HG02943 (cell line): ENCODE measurements at regions not wholly inside any gene's neighbourhood (a gene's known extent, or its start where the extent isn't known, plus 50 kb on each side); places are given as distances from the start of the nearest gene placed in this dataset.

Experiments used
- ATAC-seq: cut with Tn5 transposase; IDR thresholded peaks from one replicate; pipeline ENCODE4 v1.9.1; 2021; ENCODE audit warnings: mild to moderate bottlenecking, low read depth, moderate library complexity; ENCODE audit not compliant: unreplicated experiment

DNA sequence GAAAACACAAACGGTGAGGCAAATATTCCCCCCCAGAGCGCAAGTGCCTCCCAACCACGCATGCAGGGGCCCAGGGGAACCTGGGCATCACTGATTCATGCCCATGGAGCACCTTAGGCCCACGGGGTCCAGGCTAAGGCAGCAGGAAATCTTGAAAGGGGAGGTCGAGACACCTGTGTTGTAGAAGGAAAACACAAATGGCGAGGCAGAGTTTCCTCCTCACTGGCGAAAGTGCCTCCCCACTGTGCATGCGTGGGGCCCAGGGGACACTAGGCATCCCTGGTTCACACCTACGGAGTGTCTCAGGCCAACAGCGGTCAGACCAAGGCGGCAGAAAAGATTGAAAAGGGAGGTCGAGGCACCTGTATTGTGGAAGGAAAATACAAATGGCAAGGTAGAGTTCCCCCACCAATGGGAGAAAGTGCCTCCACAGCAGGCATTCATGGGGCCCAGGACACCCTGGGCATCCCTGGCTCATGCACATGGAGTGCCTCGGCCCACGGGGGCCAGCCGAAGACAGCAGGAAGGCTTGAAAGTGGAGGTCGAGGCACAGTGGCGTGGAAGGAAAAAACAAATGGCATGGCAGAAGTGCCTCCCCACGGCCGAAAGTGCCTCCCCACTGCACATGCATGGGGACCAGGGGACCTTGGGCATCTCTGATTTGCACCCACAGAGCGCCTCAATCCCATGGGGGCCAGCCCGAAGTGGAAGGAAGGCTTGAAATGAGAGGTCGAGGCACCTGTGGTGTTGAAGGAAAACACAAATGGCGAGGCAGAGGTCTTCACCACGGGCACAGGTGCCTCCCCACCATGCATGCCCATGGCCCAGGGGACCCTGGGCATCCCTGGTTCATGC lies 368.8 kb downstream of the ALG10 start:
- ATAC-seq: no peak

DNA sequence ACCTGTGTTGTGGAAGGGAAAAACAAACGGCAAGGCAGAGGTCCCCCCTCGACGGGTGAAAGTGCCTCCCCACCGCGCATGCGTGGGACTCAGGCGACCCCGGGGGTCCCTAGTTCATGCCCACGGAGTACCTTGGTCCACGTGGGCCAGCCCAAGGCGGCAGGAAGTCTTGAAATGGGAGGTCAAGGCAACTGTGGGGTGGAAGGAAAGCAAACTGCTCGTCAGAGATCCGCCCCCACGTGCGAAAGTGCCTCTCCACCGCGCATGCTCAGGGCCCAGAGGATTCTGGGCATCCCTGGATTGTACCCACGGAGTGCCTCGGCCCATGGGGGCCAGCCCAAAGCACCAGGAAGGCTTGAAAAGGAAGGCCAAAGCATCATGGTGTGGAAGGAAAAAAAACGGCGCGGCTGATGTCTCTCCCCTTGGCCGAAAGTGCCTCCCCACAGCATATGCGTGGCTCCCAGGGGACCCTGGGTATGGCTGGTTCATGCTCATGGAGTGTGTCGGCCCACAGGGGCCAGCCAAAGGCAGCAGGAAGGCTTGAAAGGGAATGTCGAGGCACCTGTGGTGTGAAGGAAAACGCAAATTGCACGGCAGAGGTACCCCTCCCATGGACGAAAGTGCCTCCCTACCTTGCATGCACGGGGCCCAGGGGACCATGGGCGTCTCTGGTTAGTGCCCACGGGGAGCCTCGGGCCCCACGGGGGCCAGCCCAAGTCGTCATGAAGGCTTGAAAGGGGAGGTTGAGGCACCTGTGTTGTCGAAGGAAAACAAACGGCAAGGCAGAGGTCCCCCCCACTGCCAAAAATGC lies 369.7 kb downstream of the ALG10 start:
- no peak for ATAC-seq

DNA sequence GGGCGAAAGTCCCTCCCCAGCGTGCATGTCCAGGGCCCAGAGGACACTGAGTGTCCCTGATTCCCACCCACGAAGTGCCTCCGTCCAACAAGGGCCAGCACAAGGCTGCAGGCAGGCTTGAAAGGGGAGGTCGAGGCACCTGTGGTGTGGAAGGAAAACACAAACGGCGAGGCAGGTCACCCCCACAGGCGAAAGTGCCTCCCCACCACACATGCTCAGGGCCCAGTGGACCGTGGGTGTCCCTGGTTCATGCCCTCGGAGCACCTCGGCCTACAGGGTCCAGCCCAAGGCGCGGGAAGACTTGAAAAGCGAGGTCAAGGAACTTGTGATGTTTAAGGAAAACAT lies 370.4 kb downstream of the ALG10 start:
- ATAC-seq: no peak

DNA sequence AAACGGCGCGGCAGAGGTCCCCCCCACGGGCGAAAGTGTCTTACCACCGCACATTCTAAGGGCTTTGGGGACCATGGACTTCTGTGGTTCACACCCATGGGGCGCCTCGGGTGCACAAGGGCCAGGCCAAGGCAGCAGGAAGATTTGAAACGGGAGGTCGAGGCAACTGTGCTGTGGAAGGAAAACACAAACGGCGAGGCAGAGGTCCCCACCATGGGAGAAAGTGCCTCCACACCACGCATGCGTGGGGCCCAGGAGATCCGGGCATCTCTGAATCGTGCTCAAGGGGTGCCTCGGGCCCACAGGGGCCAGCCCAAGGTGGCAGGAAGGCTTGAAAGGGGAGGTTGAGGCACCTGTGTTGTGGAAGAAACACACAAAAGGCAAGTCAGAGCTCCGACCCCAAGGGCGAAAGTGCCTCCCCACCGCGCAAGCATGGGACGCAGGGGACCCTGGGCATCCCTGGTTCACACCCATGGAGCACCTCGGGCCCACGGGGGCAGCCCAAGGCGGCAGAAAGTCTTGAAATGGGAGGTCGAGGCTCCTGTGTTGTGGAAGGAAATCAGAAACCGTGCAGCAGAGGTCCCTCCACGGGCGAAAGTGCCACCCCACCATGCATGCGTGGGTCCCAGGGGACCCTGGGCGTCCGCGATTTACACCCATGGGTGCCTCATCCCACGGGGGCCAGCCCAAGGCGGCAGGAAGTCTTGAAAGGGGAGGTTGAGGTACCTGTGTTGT lies 371.0 kb downstream of the ALG10 start:
- no peak for ATAC-seq

DNA sequence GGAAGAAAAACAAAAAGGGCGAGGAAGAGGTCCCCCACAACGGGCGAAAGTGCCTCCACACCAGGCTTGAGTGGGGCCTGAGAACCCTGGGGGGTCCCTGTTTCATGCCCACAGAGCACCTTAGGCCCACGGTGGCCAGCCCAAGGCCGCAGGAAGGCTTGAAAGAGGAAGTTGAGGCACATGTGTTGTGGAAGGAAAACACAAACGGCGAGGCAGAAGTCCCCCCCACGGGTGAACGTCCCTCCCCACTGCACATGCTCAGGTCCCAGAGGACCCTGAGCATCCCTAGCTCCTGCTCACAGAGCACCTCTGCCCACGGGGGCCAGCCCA lies 371.5 kb downstream of the ALG10 start:
- no peak for ATAC-seq

DNA sequence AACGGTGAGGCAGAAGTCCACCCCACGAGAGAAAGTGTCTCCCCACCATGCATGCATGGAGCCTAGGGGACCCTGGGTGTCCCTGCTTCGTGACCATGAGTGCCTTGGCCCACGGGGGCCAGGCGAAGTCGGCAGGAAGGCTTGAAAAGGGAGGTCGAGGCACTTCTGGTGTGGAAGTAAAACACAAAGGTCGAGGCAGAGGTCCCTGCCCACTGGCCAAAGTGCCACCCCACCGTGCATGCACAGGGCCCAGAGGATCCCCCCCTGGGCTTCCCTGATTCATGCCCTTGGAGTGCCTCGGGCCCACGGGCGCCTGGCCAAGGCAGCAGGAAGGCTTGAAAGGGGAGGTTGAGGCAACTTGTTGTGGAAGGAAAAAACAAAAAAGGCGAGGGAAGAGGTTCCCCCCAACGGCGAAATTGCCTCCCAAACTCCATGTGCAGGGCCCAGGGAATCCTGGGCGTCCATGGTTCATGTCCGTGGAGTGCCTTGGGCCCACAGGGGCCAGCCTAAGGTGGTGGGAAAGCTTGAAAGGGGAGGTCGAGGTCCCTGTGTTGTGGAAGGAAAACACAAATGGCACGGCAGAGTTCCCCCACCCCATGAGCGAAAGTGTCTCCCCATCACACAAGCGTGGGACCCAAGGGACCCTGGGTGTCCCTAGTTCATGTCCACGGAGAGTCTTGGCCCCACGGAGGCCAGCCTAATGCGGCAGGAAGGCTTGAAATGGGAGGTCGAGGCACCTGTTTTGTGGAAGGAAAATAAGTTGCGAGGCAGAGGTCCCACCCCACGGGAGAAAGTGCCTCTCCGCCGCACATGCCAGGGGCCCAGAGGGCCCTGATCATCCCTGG lies 372.1 kb downstream of the ALG10 start:
- no peak for ATAC-seq

DNA sequence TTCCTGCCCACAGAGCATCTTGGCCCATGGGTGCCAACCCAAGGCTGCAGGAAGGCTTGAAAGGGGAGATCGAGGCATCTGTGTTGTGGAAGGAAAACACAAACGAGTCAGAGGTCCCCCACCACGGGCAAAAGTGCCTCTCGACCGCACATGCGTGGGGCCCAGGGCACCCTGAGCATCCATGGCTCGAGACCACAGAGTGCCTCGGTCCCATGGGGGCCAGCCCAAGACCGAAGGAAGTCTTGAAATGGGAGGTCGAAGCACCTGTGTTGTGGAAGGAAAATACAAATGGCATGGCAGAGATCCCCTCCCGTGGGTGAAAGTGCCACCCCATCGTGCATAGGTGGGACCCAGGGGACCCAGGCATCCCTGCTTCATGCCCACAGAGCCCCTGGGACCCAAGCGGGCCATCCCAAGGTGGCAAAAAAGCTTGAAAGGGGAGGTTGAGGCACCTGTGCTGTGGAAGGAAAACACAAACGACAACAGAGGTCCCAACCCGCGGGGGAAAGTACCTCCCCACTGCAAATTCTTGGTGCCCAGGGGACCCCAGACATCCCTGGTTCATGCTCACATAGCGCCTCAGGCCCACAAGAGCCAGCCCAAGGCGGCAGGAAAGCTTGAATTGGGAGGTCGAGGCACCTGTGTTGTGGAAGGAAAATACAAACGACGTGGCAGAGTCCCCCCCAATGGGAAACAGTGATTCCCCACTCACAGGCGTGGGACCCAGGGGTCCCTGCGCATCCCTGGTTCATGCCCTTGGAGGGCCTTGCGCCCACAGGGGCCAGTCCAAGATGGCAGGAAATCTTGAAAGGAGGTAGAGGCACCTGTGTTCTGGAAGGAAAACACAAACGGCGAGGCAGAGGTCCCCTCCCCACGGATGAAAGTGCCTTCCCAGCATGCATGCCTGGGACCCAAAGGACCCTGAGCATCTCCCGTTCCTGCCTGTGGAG lies 373.0 kb downstream of the ALG10 start:
- no peak for ATAC-seq

DNA sequence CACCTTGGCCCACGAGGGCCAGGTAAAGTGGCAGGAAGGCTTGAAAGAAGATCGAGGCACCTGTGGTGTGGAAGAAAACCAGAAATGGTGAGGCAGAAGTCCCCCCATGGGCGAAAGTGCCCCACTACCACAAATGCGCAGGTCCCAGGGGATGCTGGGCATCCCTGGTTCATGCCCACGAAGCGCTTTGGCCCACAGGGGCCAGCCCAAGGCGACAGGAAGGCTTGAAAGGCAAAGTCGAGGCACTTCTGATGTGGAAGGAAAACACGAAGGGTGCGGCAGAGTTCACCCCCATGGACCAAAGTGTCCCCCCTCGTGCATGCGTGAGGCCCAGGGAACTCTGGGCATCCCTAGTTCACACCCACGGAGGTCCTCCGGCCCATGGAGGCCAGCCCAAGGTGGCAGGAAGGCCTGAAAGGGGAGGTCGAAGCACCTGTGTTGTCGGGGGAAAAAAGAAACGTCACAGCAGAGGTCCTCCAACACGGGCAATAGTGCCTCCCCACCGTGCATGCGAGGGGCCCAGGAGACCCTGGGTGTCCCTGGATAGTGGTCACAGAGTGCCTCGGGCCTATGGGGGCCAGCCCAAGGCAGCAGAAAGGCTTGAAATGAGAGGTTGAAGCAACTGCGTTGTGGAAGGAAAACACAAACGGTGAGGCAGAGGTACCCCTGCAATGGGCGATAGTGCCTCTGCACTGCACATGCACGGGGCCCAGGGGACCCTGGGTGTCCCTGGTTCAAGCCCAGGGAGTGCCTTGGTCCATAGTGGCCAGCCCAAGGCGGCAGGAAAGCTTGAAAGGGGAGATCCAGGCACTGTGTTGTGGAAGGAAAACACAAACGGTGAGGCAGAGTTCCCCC lies 373.9 kb downstream of the ALG10 start:
- no peak for ATAC-seq

DNA sequence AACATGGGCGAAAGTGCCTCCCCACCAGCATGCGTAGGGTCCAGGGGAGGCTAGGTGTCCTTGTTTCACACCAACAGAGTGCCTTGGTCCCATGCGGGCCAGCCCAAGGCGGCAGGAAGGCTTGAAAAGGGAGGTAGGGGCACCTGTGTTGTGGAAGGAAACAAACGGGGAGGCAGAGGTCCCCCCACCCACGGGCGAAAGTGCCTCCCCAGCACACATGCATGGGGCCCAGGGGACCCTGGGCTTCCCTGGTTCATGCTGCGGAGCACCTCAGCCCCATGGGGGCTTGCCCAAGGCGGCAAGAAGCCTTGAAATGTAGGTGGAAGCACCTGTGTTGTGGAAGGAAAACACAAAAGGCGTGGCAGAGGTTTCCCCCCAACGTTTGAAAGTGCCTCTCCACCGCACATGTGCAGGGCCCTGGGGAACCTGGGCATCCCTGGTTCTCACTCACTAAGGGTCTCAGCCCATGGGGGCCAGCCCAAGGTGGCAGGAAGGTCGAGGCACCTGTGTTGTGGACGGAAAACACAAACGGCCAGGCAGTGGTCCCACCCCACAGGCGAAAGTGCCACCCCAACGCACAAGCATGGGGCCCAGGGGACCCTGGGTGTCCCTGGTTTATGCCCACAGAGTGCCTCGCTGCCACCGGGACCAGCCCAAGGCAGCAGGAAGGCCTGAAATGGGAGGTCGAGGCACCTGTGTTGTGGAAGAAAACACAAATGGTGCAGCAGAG lies 374.7 kb downstream of the ALG10 start:
- no peak for ATAC-seq

DNA sequence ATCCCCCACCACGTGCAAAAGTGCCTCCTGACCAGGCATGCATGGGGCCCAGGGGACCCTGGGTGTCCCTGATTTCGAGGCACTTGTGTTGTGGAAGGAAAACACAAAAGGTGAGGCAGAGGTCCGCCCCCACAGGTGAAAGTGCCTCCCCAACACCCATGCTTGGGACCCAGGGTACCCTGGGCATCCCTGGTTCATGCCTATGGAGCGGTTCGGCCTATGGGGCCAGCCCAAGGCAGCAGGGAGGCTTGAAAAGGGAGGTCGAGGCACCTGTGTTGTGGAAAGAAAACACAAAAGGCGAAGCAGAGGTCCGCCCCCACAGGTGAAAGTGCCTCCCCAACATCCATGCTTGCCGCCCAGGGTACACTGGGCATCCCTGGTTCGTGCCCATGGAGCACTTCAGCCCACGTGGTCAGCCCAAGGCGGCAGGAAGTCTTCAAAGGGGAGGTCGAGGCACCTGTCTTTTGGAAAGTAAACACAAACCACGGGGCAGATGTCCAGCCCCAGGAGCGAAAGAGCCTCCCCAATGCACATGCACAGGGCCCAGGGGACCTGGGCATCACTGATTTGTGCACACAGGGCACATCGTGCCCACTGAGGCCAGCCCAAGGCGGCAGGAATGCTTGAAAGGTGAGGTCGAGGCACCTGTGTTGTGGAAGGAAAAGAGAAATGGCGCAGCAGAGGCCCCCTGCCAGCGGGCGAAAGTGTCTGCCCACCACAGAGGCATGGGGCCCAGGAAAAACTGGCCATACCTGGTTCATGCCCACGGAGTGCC lies 375.5 kb downstream of the ALG10 start:
- ATAC-seq: no peak

DNA sequence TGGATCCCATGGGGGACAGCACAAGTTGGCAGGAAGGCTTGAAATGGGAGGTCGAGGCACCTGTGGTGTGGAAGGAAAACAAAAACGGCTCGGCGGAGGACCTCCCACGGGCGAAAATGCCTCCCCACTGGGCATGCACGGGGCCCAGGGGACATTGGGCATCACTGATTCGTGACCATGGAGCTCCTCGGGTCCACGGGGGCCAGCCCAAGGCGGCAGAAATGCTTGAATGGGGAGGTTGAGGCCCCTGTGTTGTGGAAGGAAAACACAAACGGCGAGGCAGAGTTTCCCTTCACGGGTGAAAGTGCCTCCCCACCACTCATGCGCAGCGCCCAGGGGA lies 376.0 kb downstream of the ALG10 start:
- ATAC-seq: no peak

DNA sequence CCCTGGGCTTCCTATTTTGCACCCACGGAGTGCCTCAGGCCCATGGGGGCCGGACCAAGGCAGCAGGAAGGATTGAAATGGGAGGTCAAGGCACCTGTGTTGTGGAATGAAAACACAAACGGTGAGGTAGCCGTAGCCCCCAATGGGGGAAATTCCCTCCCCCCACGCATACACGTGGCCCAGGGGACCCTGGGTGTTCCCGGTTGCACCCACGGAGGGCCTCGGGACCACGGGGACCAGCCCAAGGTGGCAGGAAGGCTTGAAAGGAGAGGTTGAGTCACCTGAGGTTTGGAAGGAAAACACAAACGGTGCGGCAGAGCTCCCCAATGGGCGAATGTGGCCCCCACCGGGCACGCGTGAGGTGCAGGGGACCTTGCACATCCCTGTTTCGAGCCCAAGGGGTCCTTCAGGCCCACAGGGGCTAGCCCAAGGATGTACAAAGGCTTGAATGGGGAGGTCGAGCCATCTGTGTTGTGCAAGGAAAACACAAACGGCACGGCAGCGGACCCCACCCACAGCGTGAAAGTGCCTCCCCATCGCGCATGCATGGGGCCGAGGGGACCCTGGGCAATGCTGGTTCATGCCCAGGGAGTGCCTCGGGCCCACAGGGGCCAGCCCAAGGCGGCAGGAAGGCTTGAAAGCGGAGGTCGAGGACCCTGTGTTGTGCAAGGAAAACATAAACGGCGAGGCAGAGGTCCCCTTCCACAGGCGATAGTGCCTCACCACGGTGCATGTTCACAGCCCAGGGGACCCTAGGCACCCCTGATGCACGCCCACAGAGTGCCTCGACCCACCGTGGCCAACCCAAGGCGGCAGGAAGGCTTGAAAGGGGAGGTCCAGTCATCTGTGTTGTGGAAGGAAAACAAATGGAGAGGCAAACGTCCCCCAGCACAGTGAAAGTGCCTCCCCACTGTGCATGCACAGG lies 376.7 kb downstream of the ALG10 start:
- no peak for ATAC-seq

DNA sequence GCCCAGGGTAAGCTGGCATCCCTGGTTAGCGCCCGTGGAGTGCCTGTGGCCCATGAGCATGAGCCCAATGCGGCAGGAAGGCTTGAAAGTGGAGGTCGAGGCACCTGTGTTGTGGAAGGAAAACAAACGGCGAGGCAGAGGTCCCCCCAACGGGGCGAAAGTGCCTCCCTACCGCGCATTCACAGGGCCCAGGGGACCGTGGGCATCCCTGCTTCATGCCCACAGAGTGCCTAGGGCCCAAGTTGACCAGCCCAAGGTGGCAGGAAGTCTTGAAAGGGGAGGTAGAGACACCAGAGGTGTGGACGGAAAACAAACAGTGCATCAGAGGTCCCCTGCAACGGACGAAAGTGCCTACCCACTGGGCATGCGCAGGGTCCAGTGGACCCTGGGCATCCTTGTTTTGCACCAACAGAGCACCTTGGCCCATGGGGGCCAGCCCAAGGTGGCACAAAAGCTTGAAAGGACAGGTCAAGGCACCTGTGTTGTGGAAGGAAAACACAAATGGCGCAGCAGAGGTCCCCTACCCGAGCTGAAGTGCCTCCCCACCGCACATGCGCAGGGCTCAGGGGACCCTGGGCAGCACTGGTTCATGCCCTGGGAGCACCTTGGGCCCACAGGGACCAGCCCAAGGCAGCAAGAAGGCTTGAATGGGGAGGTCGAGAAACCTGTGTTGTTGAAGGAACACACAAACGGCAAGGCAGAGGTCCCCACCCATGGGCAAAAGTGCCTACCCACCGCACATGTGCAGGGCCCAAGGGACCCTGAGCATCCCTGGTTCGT lies 377.5 kb downstream of the ALG10 start:
- ATAC-seq: no peak

DNA sequence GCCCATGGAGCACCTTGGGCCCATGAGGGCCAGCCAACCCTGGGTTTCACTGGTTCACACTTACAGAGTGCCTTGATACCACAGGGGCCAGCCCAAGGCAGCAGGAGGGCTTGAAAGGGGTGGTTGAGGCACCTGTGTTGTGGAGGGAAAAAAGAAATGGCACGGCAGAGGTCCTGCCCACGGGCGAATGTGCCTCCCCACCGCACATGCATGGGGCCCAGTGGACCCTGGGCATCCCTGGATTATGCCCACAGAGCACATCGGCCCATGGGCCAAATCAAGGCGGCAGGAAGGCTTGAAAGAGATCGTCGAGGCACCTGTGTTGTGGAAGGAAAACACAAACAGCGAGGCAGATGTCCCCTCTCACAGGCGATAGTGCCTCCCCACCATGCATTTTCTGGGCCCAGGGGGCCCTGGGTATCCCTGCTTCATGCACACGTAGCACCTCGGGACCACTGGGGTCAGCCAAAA lies 378.1 kb downstream of the ALG10 start:
- no peak for ATAC-seq

DNA sequence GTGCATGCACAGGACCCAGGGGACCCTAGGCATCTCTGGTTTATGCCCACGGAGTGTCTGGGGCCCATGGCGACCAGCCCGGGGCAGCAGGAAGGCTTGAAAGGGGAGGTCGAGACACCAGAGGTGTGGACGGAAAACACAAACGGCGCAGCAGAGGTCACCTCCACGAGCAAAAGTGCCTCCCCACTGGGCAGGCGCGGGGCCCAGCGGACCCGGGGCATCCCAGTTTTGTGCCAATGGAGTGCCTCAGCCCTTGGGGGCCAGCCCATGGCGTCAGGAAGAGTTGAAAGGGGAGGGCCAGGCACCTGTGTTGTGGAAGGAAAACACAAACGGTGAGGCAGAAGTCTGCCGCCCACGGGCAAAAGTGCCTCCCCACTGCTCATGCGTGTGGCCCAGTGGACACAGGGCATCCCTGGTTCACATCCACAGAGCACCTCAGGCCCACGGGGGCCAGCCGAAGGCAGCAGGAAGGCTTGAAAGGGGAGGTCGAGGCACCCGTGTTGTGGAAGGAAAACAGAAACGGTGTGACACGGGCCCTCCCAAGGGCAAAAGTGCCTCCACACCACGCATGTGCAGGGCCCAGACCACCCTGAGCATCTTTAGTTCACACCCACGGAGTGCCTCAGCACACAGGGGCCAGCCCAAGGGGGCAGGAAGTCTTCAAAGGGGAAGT lies 378.8 kb downstream of the ALG10 start:
- no peak for ATAC-seq
